ENCODE measurements at regions not wholly inside any gene's neighbourhood (a gene's known extent, or its start where the extent isn't known, plus 50 kb on each side); places are given as distances from the start of the nearest gene placed in this dataset.

DNA sequence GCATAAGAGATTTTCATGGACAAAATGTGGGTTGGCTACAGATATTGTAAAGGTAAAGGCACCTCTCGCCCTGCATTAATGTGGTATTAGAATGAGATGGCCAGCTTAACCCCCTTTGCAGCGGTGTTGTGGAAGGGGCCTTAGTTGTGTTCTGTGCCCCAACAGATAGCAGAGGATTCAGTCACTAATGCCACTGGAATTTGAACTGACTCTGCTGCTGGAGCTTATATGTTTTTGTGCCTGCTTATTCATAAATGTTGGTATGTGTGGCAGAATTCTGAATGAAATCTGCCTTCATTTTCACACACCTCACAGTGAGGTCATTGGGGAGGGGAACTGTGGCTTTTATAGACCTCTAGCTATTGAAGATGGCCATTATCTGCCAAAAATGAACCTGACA lies 90.7 kb upstream of the ITGA6 start:
- TF ChIP-seq CTCF (conservative IDR thresholded peaks at IDR 0.05; ENCODE audit: low read depth, low read length) (no peak), EZH2 (IDR thresholded peaks at IDR 0.05; ENCODE audit: borderline replicate concordance, low read depth, low read length, poor library complexity, severe bottlenecking) (no peak)
